ENCODE measurements at regions not wholly inside any gene's neighbourhood (a gene's known extent, or its start where the extent isn't known, plus 50 kb on each side); places are given as distances from the start of the nearest gene placed in this dataset.

DNA sequence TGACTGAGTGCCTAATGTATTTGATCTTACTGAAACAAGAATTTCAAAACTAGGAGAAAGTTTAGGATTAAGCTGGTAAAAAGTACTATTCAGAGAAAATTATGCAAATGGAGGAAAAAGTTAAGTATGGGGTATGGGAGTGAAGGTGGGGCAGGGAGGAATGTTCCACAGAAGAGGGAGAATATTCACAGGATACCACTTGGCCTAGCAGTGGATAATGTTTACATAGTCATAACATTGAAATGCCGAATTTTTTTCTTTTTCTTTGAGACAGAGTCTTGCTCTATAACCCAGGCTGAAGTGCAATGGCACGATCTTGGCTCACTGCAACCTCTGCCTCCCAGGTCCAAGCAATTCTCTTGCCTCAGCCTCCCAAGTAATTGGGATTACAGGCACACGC is 61.2 kb upstream of the LMNB1 start:
- Histone ChIP-seq H3K9ac (ENCODE audit: insufficient read depth, low read length, poor library complexity, severe bottlenecking) (no peak overlapping the region), H3K27me3 (ENCODE audit: control insufficient read depth in 2 of 2, insufficient read depth in 2 of 2, low read length in 2 of 2) (no peaks in the 10 kb centered on the region), H3K4me1 (ENCODE audit: control insufficient read depth in 1 of 2, insufficient read depth in 2 of 2, low read length in 2 of 2) (peaks cover 50 to 52% of the 10 kb centered on the region in 2 donors), H4K20me1 (ENCODE audit: insufficient read depth, low read length) (no peaks in the 10 kb centered on the region), H2AFZ (ENCODE audit: insufficient read depth, low read depth, low read length, poor library complexity, severe bottlenecking) (no peak overlapping the region), H3K79me2 (ENCODE audit: insufficient read depth, low read length) (no peaks in the 10 kb centered on the region), H3K9me3 (replicated peaks in 1 of 2; ENCODE audit: control insufficient read depth in 1 of 2, insufficient read depth in 1 of 2, low read length in 2 of 2) (no peaks in the 10 kb centered on the region), H3K4me3 (replicated peaks in 1 of 3; ENCODE audit: low read depth in 2 of 3, low read length in 3 of 3) (no peak overlapping the region), H3K36me3 (replicated peaks in 1 of 2; ENCODE audit: control insufficient read depth in 1 of 2, insufficient read depth in 2 of 2, low read length in 2 of 2) (no peaks in the 10 kb centered on the region), H3K4me2 (replicated peaks; ENCODE audit: extremely low read depth, low read length, poor library complexity, severe bottlenecking) (no peak overlapping the region), H3K27ac (ENCODE audit: low read depth in 1 of 2, low read length in 2 of 2) (peak overlapping the region in 1 of 2 donors; percentile 71)
- Mint-ChIP-seq H3K4me3 (no peak overlapping the region), H3K4me1 (peaks cover 47% of the 10 kb centered on the region), H3K9me3 (peaks cover 0 to 6% (median 4%) of the 10 kb centered on the region in 7 donors), H3K27ac (peak overlapping the region in 6 of 7 donors; percentile 81 to 96 (median 94)), H3K36me3 (no peaks in the 10 kb centered on the region), H3K27me3 (ENCODE audit: low read depth in 3 of 3) (peaks cover 0 to 5% (median 0%) of the 10 kb centered on the region in 3 donors)
- intact Hi-C loops (cut with micrococcal nuclease) = loop anchor here in 1 of 2 donors (5.0 kb wide), 1 partner anchor 42 kb away; no protein-coding TSS in a partner anchor
- no peak for DNase-seq
- TF ChIP-seq, protein P1, sequence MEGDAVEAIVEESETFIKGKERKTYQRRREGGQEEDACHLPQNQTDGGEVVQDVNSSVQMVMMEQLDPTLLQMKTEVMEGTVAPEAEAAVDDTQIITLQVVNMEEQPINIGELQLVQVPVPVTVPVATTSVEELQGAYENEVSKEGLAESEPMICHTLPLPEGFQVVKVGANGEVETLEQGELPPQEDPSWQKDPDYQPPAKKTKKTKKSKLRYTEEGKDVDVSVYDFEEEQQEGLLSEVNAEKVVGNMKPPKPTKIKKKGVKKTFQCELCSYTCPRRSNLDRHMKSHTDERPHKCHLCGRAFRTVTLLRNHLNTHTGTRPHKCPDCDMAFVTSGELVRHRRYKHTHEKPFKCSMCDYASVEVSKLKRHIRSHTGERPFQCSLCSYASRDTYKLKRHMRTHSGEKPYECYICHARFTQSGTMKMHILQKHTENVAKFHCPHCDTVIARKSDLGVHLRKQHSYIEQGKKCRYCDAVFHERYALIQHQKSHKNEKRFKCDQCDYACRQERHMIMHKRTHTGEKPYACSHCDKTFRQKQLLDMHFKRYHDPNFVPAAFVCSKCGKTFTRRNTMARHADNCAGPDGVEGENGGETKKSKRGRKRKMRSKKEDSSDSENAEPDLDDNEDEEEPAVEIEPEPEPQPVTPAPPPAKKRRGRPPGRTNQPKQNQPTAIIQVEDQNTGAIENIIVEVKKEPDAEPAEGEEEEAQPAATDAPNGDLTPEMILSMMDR (IDR thresholded peaks at IDR 0.05) = no peak
- 100% methylated on average over 1 of the region's 3 CpGs for WGBS (ENCODE audit: insufficient coverage)

DNA sequence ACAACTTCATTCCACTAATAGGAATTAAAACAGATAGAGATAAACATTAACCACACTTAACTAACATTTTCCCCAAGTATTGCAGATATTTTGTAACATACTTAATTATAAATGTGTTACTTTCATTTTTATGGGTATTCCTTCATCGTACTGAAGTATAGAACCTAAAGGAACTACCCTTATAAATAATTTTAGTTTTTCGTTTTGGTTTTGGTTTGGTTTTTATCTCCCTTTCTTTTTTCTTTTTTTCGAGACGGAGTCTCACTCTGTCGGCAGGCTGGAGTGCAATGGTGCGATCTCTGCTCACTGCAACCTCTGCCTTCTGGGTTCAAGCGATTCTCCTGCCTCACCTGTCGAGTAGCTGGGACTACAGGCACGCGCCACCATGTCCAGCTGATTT is 60.1 kb upstream of the LMNB1 start:
- Mint-ChIP-seq H3K4me3 (no peak overlapping the region), H3K27ac (no peak overlapping the region), H3K4me1 (peaks cover 44% of the 10 kb centered on the region), H3K27me3 (ENCODE audit: low read depth in 3 of 3) (peaks cover 0 to 5% (median 0%) of the 10 kb centered on the region in 3 donors), H3K36me3 (no peaks in the 10 kb centered on the region), H3K9me3 (peaks cover 0 to 6% (median 4%) of the 10 kb centered on the region in 7 donors)
- TF ChIP-seq, protein P1 (IDR thresholded peaks at IDR 0.05) = no peak
- H3K4me1 ChIP-seq (ENCODE audit: control insufficient read depth in 1 of 2, insufficient read depth in 2 of 2, low read length in 2 of 2) = peaks cover 50 to 52% of the 10 kb centered on the region in 2 donors
- no peak overlapping the region for H3K27ac ChIP-seq (ENCODE audit: low read depth in 1 of 2, low read length in 2 of 2)
- no peaks in the 10 kb centered on the region for H3K9me3 ChIP-seq (replicated peaks in 1 of 2; ENCODE audit: control insufficient read depth in 1 of 2, insufficient read depth in 1 of 2, low read length in 2 of 2)
- H3K4me2 ChIP-seq (replicated peaks; ENCODE audit: extremely low read depth, low read length, poor library complexity, severe bottlenecking) = no peak overlapping the region
- no peak overlapping the region for H3K4me3 ChIP-seq (replicated peaks in 1 of 3; ENCODE audit: low read depth in 2 of 3, low read length in 3 of 3)
- H2AFZ ChIP-seq (ENCODE audit: insufficient read depth, low read depth, low read length, poor library complexity, severe bottlenecking) = no peak overlapping the region
- WGBS (ENCODE audit: insufficient coverage) = no CpG with 5 or more reads among the region's 10 CpGs
- H3K9ac ChIP-seq (ENCODE audit: insufficient read depth, low read length, poor library complexity, severe bottlenecking) = no peak overlapping the region
- intact Hi-C loops (cut with micrococcal nuclease) = loop anchor here in 1 of 2 donors (5.0 kb wide), 1 partner anchor 40 kb away; no protein-coding TSS in a partner anchor
- H3K36me3 ChIP-seq (replicated peaks in 1 of 2; ENCODE audit: control insufficient read depth in 1 of 2, insufficient read depth in 2 of 2, low read length in 2 of 2) = no peaks in the 10 kb centered on the region
- H3K79me2 ChIP-seq (ENCODE audit: insufficient read depth, low read length) = no peaks in the 10 kb centered on the region
- H4K20me1 ChIP-seq (ENCODE audit: insufficient read depth, low read length) = no peaks in the 10 kb centered on the region
- H3K27me3 ChIP-seq (ENCODE audit: control insufficient read depth in 2 of 2, insufficient read depth in 2 of 2, low read length in 2 of 2) = no peaks in the 10 kb centered on the region
- DNase-seq = no peak
